Mammary epithelial cell (primary cell): ENCODE measurements at regions not wholly inside any gene's neighbourhood (a gene's known extent, or its start where the extent isn't known, plus 50 kb on each side); places are given as distances from the start of the nearest gene placed in this dataset.

Experiments used
- CTCF ChIP-seq, 2 donors: IDR thresholded peaks in 1 of 2; conservative IDR thresholded peaks in 1 of 2; 2 replicates each; pipeline ENCODE4 v1.5.1; 2011 to 2012; ENCODE audit warnings: inconsistent platforms in 2 of 2, low read length in 2 of 2, mild to moderate bottlenecking in 2 of 2, control low read depth in 1 of 2, low read depth in 1 of 2; ENCODE audit not compliant: insufficient read depth in 1 of 2; ENCODE audit errors: extremely low read depth in 1 of 2
- EZH2 ChIP-seq: IDR thresholded peaks from 2 replicates; pipeline ENCODE4 v1.6.1; 2012; ENCODE audit warnings: low read length, inconsistent platforms, borderline replicate concordance

GRCh38 chr13:54367639-54368271 lies 1339.1 kb downstream of the OLFM4 start:
- TF ChIP-seq CTCF (conservative IDR thresholded peaks at IDR 0.05 in 1 of 2, IDR thresholded peaks at IDR 0.05 in 1 of 2; ENCODE audit: extremely low read depth in 1 of 2, insufficient read depth in 1 of 2, low read depth in 1 of 2, low read length in 2 of 2): no peak
- no peak for TF ChIP-seq EZH2
